AG04450 (cell line): ENCODE measurements at regions not wholly inside any gene's neighbourhood (a gene's known extent, or its start where the extent isn't known, plus 50 kb on each side); places are given as distances from the start of the nearest gene placed in this dataset.

Experiments
- CTCF ChIA-PET: fragments of 300-600, 350-600 bp; formaldehyde crosslinking; extraction: SDS; loops from one replicate; lab custom pipeline; 2022; ENCODE audit warnings: antibody characterized with exemption, inconsistent platforms; lab: Charles Lee
- POLR2A ChIA-PET: fragments of 350-600 bp; formaldehyde crosslinking; extraction: SDS; loops from one replicate; lab custom pipeline; 2021; ENCODE audit warnings: antibody characterized with exemption, inconsistent platforms; lab: Yijun Ruan, JAX
- DNase-seq: peaks from one replicate; pipeline ENCODE4 v3.0.0-alpha.2; 2011; ENCODE audit warnings: low read depth, low spot score
- H3K27ac ChIP-seq: one replicate; pipeline ENCODE4 v1.5.1; 2012; ENCODE audit warnings: low read depth, low read length, control low read depth
- H3K27me3 ChIP-seq: one replicate; pipeline ENCODE4 v1.6.0; 2012; ENCODE audit warnings: low read length; ENCODE audit not compliant: control insufficient read depth, insufficient read depth
- H3K4me3 ChIP-seq: 2 replicates; pipeline ENCODE4 v1.5.1; 2011; ENCODE audit warnings: mild to moderate bottlenecking, low read depth, low read length, control low read depth
- H3K9me3 ChIP-seq: 2 replicates; pipeline ENCODE4 v1.5.1; 2012; ENCODE audit warnings: low read length; ENCODE audit not compliant: control insufficient read depth, insufficient read depth
- TF ChIP-seq, protein P1 (sequence below): IDR thresholded peaks from 2 replicates; pipeline ENCODE4 v1.5.1; 2011; ENCODE audit warnings: low read depth, low read length, control low read depth, inconsistent platforms

DNA sequence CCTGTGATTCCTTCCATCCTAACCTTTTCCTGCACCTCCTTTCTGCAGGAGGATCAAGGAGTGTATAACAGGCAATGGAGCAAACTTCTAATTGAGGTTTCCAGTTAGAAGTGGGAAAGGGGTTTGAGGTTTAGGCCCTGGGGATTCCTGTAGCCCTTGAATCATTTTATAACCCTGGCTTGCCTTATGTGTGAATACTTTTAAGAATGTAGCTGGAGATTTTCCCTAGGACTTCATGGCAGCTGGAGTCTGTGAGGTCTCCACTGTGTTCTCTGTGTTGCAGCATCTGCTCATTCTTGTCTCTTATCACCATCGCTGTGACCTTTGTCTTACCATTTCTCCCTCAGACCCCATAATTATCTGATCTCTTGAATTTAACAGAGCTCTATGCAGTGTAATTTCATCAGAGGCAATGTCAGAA is 370.2 kb upstream of the SLC14A2 start:
- no peak for DNase-seq
- ChIA-PET POLR2A (no interaction called here), CTCF (no interaction called here)
- TF ChIP-seq, protein P1, sequence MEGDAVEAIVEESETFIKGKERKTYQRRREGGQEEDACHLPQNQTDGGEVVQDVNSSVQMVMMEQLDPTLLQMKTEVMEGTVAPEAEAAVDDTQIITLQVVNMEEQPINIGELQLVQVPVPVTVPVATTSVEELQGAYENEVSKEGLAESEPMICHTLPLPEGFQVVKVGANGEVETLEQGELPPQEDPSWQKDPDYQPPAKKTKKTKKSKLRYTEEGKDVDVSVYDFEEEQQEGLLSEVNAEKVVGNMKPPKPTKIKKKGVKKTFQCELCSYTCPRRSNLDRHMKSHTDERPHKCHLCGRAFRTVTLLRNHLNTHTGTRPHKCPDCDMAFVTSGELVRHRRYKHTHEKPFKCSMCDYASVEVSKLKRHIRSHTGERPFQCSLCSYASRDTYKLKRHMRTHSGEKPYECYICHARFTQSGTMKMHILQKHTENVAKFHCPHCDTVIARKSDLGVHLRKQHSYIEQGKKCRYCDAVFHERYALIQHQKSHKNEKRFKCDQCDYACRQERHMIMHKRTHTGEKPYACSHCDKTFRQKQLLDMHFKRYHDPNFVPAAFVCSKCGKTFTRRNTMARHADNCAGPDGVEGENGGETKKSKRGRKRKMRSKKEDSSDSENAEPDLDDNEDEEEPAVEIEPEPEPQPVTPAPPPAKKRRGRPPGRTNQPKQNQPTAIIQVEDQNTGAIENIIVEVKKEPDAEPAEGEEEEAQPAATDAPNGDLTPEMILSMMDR = no peak
- Histone ChIP-seq H3K27me3 (no peaks in the 10 kb centered on the region), H3K9me3 (no peaks in the 10 kb centered on the region), H3K27ac (no peak overlapping the region), H3K4me3 (no peak overlapping the region)

DNA sequence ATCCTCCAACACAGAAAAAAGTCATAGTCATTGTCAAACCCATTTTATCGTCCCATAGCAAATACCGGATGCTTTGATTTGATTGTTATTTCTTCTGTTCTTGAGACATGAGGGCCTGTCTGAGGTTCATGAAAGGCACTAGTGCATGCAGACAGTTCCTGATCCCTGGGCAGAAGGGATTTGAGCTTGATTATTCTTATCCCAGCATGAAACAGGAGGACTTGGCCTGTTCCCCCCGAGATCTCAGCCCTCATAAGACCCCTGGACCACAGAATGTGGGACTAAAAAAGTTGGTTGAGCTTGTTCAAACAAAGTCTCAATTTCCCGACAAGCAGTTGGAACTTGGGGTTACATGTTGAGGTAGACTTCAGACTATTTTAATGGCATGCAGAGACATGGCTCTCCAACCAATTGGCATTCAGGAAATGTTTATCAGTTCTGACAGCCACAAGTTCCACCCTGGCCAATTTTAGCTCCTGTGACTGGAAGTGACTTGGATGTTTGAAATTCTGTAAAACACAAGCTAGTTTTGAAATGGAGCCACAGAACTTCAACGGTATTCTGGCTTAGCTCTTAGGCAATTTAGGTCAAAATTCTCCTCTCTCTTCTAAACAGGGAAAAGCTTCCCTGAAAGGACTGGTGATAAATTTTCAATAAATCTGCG is 366.9 kb upstream of the SLC14A2 start:
- DNase-seq = peak; percentile 43
- POLR2A ChIA-PET = interaction anchor here (0.6 to 1.2 kb wide), 2 partner anchors 70 to 78 kb away, joined by 3 read pairs; no protein-coding TSS in a partner anchor
- Histone ChIP-seq H3K4me3 (no peak overlapping the region), H3K9me3 (no peaks in the 10 kb centered on the region), H3K27me3 (no peaks in the 10 kb centered on the region), H3K27ac (peak overlapping the region; percentile 85)
- TF ChIP-seq, protein P1 = no peak
- CTCF ChIA-PET = interaction anchor here (0.7 to 1.9 kb wide), 3 partner anchors 35 to 40 kb away, joined by 3 to 12 read pairs (median 4); no protein-coding TSS in a partner anchor

DNA sequence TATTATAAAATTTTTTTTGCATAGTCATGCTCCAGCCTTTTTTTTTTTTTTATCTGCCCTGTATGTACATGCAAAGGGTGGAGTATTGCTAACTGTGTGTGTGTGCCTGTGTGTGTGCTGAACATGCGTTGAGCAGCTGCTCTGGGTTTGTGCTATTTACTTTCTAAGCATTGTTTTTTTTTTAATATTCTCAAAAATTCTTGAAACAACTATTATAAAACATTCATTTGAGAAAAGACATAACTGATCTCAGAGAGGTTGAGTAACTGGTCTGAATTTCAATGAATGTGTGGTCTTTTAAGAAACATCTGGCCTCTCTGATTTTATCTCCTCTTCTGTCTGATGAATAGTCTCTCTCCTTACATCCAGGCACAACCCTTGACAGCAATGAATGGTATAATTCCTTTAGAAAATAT is 366.0 kb upstream of the SLC14A2 start:
- CTCF ChIA-PET = interaction anchor here (0.7 to 1.9 kb wide), 3 partner anchors 36 to 39 kb away, joined by 3 to 12 read pairs (median 4); no protein-coding TSS in a partner anchor
- DNase-seq = no peak
- H3K27me3 ChIP-seq = no peaks in the 10 kb centered on the region
- TF ChIP-seq, protein P1 = no peak
- H3K27ac ChIP-seq = peak overlapping the region; percentile 85
- no peaks in the 10 kb centered on the region for H3K9me3 ChIP-seq
- POLR2A ChIA-PET = interaction anchor here (0.6 to 1.2 kb wide), 3 partner anchors 69 to 83 kb away, joined by 3 read pairs; no protein-coding TSS in a partner anchor
- H3K4me3 ChIP-seq = no peak overlapping the region

DNA sequence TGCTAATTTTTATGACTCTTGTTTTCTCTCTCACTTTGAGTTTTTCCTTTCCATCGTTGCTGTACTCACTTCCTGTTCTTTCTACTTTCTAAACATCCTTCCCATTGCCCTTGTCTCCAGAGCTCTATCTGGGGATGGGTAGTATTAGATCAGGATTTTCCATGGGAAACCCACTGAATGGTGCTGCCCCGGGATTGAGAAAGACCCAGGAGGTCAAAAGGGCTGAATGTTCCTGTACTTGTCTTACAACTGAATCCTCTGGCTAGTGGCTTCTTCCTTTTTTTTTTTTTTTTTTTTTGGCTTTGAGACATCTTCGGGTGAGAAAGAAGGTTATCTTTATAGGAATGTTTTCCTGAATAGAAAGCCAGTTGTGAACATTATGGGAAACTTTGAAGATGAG is 364.8 kb upstream of the SLC14A2 start:
- no peaks in the 10 kb centered on the region for H3K9me3 ChIP-seq
- no peaks in the 10 kb centered on the region for H3K27me3 ChIP-seq
- ChIA-PET CTCF (no interaction called here), POLR2A (no interaction called here)
- H3K27ac ChIP-seq = no peak overlapping the region
- TF ChIP-seq, protein P1 = no peak
- DNase-seq = no peak
- H3K4me3 ChIP-seq = no peak overlapping the region

DNA sequence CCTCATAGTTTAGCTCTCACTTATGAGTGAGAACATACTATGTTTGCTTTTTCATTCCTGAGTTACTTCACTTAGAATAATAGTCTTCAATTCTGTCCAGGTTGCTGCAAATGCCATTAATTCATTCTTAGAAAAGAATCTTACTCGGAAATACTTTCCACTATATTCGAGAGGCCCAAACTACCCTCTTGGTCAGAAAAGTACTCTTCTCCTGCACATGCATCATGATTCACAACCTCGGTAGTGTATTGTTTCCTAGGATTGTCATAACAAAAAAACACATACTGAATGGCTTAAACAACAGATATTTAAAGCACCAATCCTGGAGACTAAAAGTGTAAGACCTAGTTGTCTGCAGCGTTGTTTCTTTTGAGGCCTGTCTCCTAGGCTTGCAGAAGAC is 364.0 kb upstream of the SLC14A2 start:
- Histone ChIP-seq H3K27ac (no peak overlapping the region), H3K27me3 (no peaks in the 10 kb centered on the region), H3K4me3 (no peak overlapping the region), H3K9me3 (no peaks in the 10 kb centered on the region)
- POLR2A ChIA-PET = no interaction called here
- DNase-seq = no peak
- TF ChIP-seq, protein P1 = no peak
- CTCF ChIA-PET = no interaction called here
